GM18507 (cell line): ENCODE measurements at regions not wholly inside any gene's neighbourhood (a gene's known extent, or its start where the extent isn't known, plus 50 kb on each side); places are given as distances from the start of the nearest gene placed in this dataset.

Experiments used
- DNase-seq: peaks from one replicate; pipeline ENCODE4 v3.0.0; 2011; ENCODE audit warnings: low read depth; ENCODE audit not compliant: insufficient read length; ENCODE audit errors: extremely low spot score
- FAIRE-seq: peaks from 2 replicates; lab custom pipeline; 2011; peaks lifted over from hg19 to GRCh38; lab: Jason Lieb, UNC

- DNase-seq (no peak), FAIRE-seq (no peak)
Observed at GRCh38 chr3:68207327-68207726, 552.9 kb upstream of the SUCLG2 start.

GRCh38 chr3:68206524-68207117 is 552.2 kb upstream of the SUCLG2 start:
- no peak for DNase-seq
- no peak for FAIRE-seq

GRCh38 chr3:68186733-68187132 is 532.3 kb upstream of the SUCLG2 start:
- no peak for FAIRE-seq
- DNase-seq: no peak

- DNase-seq: no peak
- no peak for FAIRE-seq
Observed at GRCh38 chr3:68176600-68176999, 522.2 kb upstream of the SUCLG2 start.

GRCh38 chr3:68173012-68173634 is 518.7 kb upstream of the SUCLG2 start:
- DNase-seq (no peak), FAIRE-seq (no peak)

GRCh38 chr3:68172039-68172438 is 517.6 kb upstream of the SUCLG2 start:
- FAIRE-seq: no peak
- DNase-seq: no peak

- no peak for DNase-seq
- no peak for FAIRE-seq
Observed at GRCh38 chr3:68163968-68164367, 509.6 kb upstream of the SUCLG2 start.

- FAIRE-seq: no peak
Observed at GRCh38 chr3:68163062-68163461, 508.6 kb upstream of the SUCLG2 start.

GRCh38 chr3:68162644-68163043 is 508.2 kb upstream of the SUCLG2 start:
- no peak for FAIRE-seq
- DNase-seq: no peak

More at GRCh38 chr3:68163062-68163461, 508.6 kb upstream of the SUCLG2 start:
- DNase-seq: no peak

- no peak for DNase-seq
- no peak for FAIRE-seq
Observed at GRCh38 chr3:68151359-68151758, 496.9 kb upstream of the SUCLG2 start.

GRCh38 chr3:68148447-68148846 is 494.0 kb upstream of the SUCLG2 start:
- no peak for DNase-seq
- FAIRE-seq: no peak

GRCh38 chr3:68142441-68142840 is 488.0 kb upstream of the SUCLG2 start:
- no peak for FAIRE-seq
- DNase-seq: no peak

GRCh38 chr3:68139897-68140296 is 485.5 kb upstream of the SUCLG2 start:
- no peak for DNase-seq
- FAIRE-seq: no peak

- FAIRE-seq: no peak
- no peak for DNase-seq
Observed at GRCh38 chr3:68136411-68136810, 482.0 kb upstream of the SUCLG2 start.

- no peak for DNase-seq
- no peak for FAIRE-seq
Observed at GRCh38 chr3:68135067-68135466, 480.7 kb upstream of the SUCLG2 start.

GRCh38 chr3:68129065-68129464 is 474.7 kb upstream of the SUCLG2 start:
- FAIRE-seq: no peak
- no peak for DNase-seq

- FAIRE-seq (no peak), DNase-seq (no peak)
Observed at GRCh38 chr3:68123231-68123630, 468.8 kb upstream of the SUCLG2 start.

- no peak for DNase-seq
- no peak for FAIRE-seq
Observed at GRCh38 chr3:68121287-68121686, 466.9 kb upstream of the SUCLG2 start.

GRCh38 chr3:68116580-68116979 is 462.2 kb upstream of the SUCLG2 start:
- FAIRE-seq: no peak
- DNase-seq: no peak

GRCh38 chr3:68103811-68104210 is 449.4 kb upstream of the SUCLG2 start:
- DNase-seq: no peak
- no peak for FAIRE-seq

- no peak for DNase-seq
- no peak for FAIRE-seq
Observed at GRCh38 chr3:68090571-68090970, 436.2 kb upstream of the SUCLG2 start.
